Osteoblast (primary cell): ENCODE measurements at regions not wholly inside any gene's neighbourhood (a gene's known extent, or its start where the extent isn't known, plus 50 kb on each side); places are given as distances from the start of the nearest gene placed in this dataset.

Experiments used
- DNase-seq: peaks from one replicate; pipeline ENCODE4 v3.0.0; 2011; ENCODE audit warnings: low spot score, mixed read lengths; ENCODE audit not compliant: insufficient read length; ENCODE audit errors: missing footprints
- H2AFZ ChIP-seq: 2 replicates; pipeline ENCODE4 v1.6.0; 2011; ENCODE audit warnings: mild to moderate bottlenecking, low read length
- H3K27ac ChIP-seq: 2 replicates; pipeline ENCODE4 v1.5.1; 2011; ENCODE audit warnings: mild to moderate bottlenecking, low read depth, low read length, moderate library complexity
- H3K27me3 ChIP-seq: 2 replicates; pipeline ENCODE4 v1.6.0; 2012; ENCODE audit warnings: mild to moderate bottlenecking, control low read depth, inconsistent platforms, low read length, moderate library complexity; ENCODE audit not compliant: insufficient read depth
- H3K36me3 ChIP-seq: 2 replicates; pipeline ENCODE4 v1.5.1; 2011; ENCODE audit warnings: mild to moderate bottlenecking, low read length, control low read depth, moderate library complexity; ENCODE audit not compliant: insufficient read depth
- H3K4me1 ChIP-seq: 2 replicates; pipeline ENCODE4 v1.5.1; 2011; ENCODE audit warnings: mild to moderate bottlenecking, low read length, control low read depth, moderate library complexity; ENCODE audit not compliant: insufficient read depth
- H3K4me2 ChIP-seq: 2 replicates; pipeline ENCODE4 v1.6.0; 2011; ENCODE audit warnings: mild to moderate bottlenecking, low read length; ENCODE audit not compliant: insufficient read depth
- H3K4me3 ChIP-seq: fragments of 200-600 bp; sonication (generic); 3 replicates; pipeline ENCODE4 v1.5.1; 2012; ENCODE audit warnings: mild to moderate bottlenecking, low read length, inconsistent platforms; ENCODE audit not compliant: insufficient read depth
- H3K79me2 ChIP-seq: 2 replicates; pipeline ENCODE4 v1.6.0; 2012; ENCODE audit warnings: mild to moderate bottlenecking, low read length, control low read depth, inconsistent platforms; ENCODE audit not compliant: insufficient read depth
- H3K9me3 ChIP-seq: 2 replicates; pipeline ENCODE4 v1.5.1; 2011; ENCODE audit warnings: low read depth, low read length, control low read depth
- H4K20me1 ChIP-seq: 2 replicates; pipeline ENCODE4 v1.6.0; 2012; ENCODE audit warnings: mild to moderate bottlenecking, low read length, control low read depth; ENCODE audit not compliant: insufficient read depth
- TF ChIP-seq, protein P1 (sequence below): IDR thresholded peaks from 2 replicates; pipeline ENCODE4 v1.5.1; 2011; ENCODE audit warnings: mild to moderate bottlenecking, low read depth, low read length, moderate library complexity; ENCODE audit errors: extremely low read depth

GRCh38 chr11:32187111-32187510 is 96.2 kb downstream of the RCN1 start:
- no peaks in the 10 kb centered on the region for H3K4me1 ChIP-seq
- no peaks in the 10 kb centered on the region for H3K9me3 ChIP-seq
- no peak for DNase-seq
- H3K4me3 ChIP-seq: no peak overlapping the region
- H3K27ac ChIP-seq: no peak overlapping the region
- no peak overlapping the region for H2AFZ ChIP-seq
- H3K4me2 ChIP-seq: no peak overlapping the region
- H3K79me2 ChIP-seq: no peaks in the 10 kb centered on the region
- H4K20me1 ChIP-seq: no peaks in the 10 kb centered on the region
- TF ChIP-seq, protein P1, sequence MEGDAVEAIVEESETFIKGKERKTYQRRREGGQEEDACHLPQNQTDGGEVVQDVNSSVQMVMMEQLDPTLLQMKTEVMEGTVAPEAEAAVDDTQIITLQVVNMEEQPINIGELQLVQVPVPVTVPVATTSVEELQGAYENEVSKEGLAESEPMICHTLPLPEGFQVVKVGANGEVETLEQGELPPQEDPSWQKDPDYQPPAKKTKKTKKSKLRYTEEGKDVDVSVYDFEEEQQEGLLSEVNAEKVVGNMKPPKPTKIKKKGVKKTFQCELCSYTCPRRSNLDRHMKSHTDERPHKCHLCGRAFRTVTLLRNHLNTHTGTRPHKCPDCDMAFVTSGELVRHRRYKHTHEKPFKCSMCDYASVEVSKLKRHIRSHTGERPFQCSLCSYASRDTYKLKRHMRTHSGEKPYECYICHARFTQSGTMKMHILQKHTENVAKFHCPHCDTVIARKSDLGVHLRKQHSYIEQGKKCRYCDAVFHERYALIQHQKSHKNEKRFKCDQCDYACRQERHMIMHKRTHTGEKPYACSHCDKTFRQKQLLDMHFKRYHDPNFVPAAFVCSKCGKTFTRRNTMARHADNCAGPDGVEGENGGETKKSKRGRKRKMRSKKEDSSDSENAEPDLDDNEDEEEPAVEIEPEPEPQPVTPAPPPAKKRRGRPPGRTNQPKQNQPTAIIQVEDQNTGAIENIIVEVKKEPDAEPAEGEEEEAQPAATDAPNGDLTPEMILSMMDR: no peak
- H3K36me3 ChIP-seq: no peaks in the 10 kb centered on the region
- peaks cover 38% of the 10 kb centered on the region for H3K27me3 ChIP-seq

GRCh38 chr11:32188785-32189184 is 97.9 kb downstream of the RCN1 start:
- DNase-seq: no peak
- H3K27ac ChIP-seq: no peak overlapping the region
- H4K20me1 ChIP-seq: no peaks in the 10 kb centered on the region
- H2AFZ ChIP-seq: no peak overlapping the region
- H3K27me3 ChIP-seq: peaks cover 24% of the 10 kb centered on the region
- TF ChIP-seq, protein P1: peak; percentile 10
- H3K36me3 ChIP-seq: no peaks in the 10 kb centered on the region
- H3K9me3 ChIP-seq: no peaks in the 10 kb centered on the region
- no peak overlapping the region for H3K4me2 ChIP-seq
- no peak overlapping the region for H3K4me3 ChIP-seq
- H3K79me2 ChIP-seq: no peaks in the 10 kb centered on the region
- H3K4me1 ChIP-seq: no peaks in the 10 kb centered on the region

- no peaks in the 10 kb centered on the region for H3K4me1 ChIP-seq
- no peaks in the 10 kb centered on the region for H4K20me1 ChIP-seq
- H3K36me3 ChIP-seq: no peaks in the 10 kb centered on the region
- no peaks in the 10 kb centered on the region for H3K9me3 ChIP-seq
- no peak for DNase-seq
- TF ChIP-seq, protein P1: no peak
- H3K4me2 ChIP-seq: no peak overlapping the region
- H3K27ac ChIP-seq: no peak overlapping the region
- no peaks in the 10 kb centered on the region for H3K79me2 ChIP-seq
- no peak overlapping the region for H2AFZ ChIP-seq
- H3K4me3 ChIP-seq: no peak overlapping the region
- peaks cover 31% of the 10 kb centered on the region for H3K27me3 ChIP-seq
Measured at GRCh38 chr11:32196137-32196536, 105.3 kb downstream of the RCN1 start.

DNA sequence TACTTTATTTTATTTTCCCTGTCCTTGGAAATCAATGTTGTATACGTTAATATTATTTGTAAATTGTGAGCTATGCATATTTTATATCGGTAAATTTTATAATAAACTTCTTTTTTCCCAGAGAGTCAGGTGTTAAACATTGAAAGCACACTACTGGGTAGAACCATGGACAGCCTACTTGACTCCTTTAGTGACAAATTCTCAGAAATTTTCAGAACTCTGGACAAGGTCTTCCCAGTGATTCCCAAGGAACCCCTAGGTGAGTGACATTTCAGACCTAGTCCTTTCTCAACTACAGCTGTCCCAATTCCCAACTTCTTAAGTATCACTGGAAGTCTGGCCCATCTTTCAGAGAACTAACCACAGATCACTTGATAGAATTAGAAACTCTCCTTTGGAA is 107.2 kb downstream of the RCN1 start:
- peaks cover 28% of the 10 kb centered on the region for H3K27me3 ChIP-seq
- TF ChIP-seq, protein P1: no peak
- no peaks in the 10 kb centered on the region for H3K79me2 ChIP-seq
- H3K4me1 ChIP-seq: no peaks in the 10 kb centered on the region
- no peak overlapping the region for H3K27ac ChIP-seq
- H3K4me3 ChIP-seq: no peak overlapping the region
- H4K20me1 ChIP-seq: no peaks in the 10 kb centered on the region
- H3K9me3 ChIP-seq: no peaks in the 10 kb centered on the region
- H2AFZ ChIP-seq: no peak overlapping the region
- H3K36me3 ChIP-seq: no peaks in the 10 kb centered on the region
- no peak for DNase-seq
- H3K4me2 ChIP-seq: no peak overlapping the region
